HCT116 (cell line): ENCODE measurements at regions not wholly inside any gene's neighbourhood (a gene's known extent, or its start where the extent isn't known, plus 50 kb on each side); places are given as distances from the start of the nearest gene placed in this dataset.

Experiments
- ATAC-seq: fragments of 200-7000 bp; cut with Tn5 transposase; 2 replicates; pipeline ENCODE4 v1.9.1; 2020; ENCODE audit warnings: mild to moderate bottlenecking, moderate library complexity
- BruUV-seq: library from RNA; stranded (reverse); fragments of 400-500 nt; replicated peaks from 2 replicates; lab custom pipeline; 2021; lab: Mats Ljungman, UMichigan
- CTCF ChIA-PET: fragments of 300-600 bp; sonication (Branson Sonifier 250); formaldehyde crosslinking; loops from one replicate; lab custom pipeline; 2021; ENCODE audit warnings: antibody characterized with exemption; lab: Charles Lee
- POLR2A ChIA-PET: fragments of 300-600, 350-600 bp; sonication (Branson Sonifier 250); formaldehyde crosslinking; loops from one replicate; lab custom pipeline; 2021; ENCODE audit warnings: antibody characterized with exemption; lab: Charles Lee
- RAD21 ChIA-PET, 2 experiments: fragments of 300-600 bp; sonication (Branson Sonifier 250); formaldehyde crosslinking; loops; one replicate each; lab custom pipeline; 2023; ENCODE audit warnings: low total read pairs in 2 of 2; ENCODE audit not compliant: uncharacterized antibody in 2 of 2, unreplicated experiment in 2 of 2, low non-redundant PET in 1 of 2; lab: Charles Lee
- DNase-seq: peaks from one replicate; pipeline ENCODE4 v3.0.0-alpha.2; 2010; ENCODE audit warnings: low read depth, low spot score
- H2AFZ ChIP-seq: fragments of 200-600 bp; shearing (Covaris generic), sonication (generic); 2 replicates; pipeline ENCODE4 v1.6.1; 2017; ENCODE audit warnings: low read depth, mixed run types, mixed read lengths, antibody characterized with exemption, low read length; ENCODE audit not compliant: poor library complexity, severe bottlenecking
- H3K27ac ChIP-seq: 2 replicates; pipeline ENCODE4 v1.5.1; 2012; ENCODE audit warnings: low read depth, low read length
- H3K27me3 ChIP-seq: fragments of 200-600 bp; sonication (generic); 2 replicates; pipeline ENCODE4 v1.6.1; 2016; ENCODE audit warnings: mixed run types, low read length, mixed read lengths; ENCODE audit not compliant: insufficient read depth
- H3K36me3 ChIP-seq, 2 experiments: fragments of 200-500 bp in 1 of 2; fragments of 200-600 bp in 1 of 2; sonication (Bioruptor generic) in 1 of 2; sonication (generic) in 1 of 2; 2 replicates each; pipeline versions ENCODE4 v1.5.1 to v1.6.1; 2014 to 2016; ENCODE audit warnings: low read length in 2 of 2, inconsistent platforms in 1 of 2, mixed read lengths in 1 of 2, mixed run types in 1 of 2; ENCODE audit not compliant: insufficient read depth in 2 of 2, control insufficient read depth in 1 of 2
- H3K4me1 ChIP-seq, 2 experiments: fragments of 200-600 bp in 1 of 2; sonication (generic) in 1 of 2; 2 replicates each; pipeline versions ENCODE4 v1.5.1 to v1.6.1; 2012 to 2017; ENCODE audit warnings: low read length in 2 of 2, inconsistent platforms in 1 of 2, mild to moderate bottlenecking in 1 of 2, mixed read lengths in 1 of 2, mixed run types in 1 of 2, moderate library complexity in 1 of 2; ENCODE audit not compliant: insufficient read depth in 2 of 2, control insufficient read depth in 1 of 2
- H3K4me2 ChIP-seq: fragments of 200-600 bp; sonication (generic); 2 replicates; pipeline ENCODE4 v1.6.1; 2017; ENCODE audit warnings: mixed run types, low read length, mixed read lengths
- H3K4me3 ChIP-seq, 2 experiments: fragments of 200-600 bp in 1 of 2; sonication (generic) in 1 of 2; replicated peaks in 1 of 2; 2 replicates each; pipeline ENCODE4 v1.5.1; 2011 to 2016; ENCODE audit warnings: low read length in 2 of 2, control low read depth in 1 of 2, low read depth in 1 of 2, mild to moderate bottlenecking in 1 of 2, mixed read lengths in 1 of 2, mixed run types in 1 of 2
- H3K79me2 ChIP-seq: fragments of 200-600 bp; sonication (generic); 2 replicates; pipeline ENCODE4 v1.6.1; 2017; ENCODE audit warnings: mild to moderate bottlenecking, mixed run types, low read length, moderate library complexity, mixed read lengths; ENCODE audit not compliant: insufficient read depth
- H3K9ac ChIP-seq: fragments of 200-600 bp; sonication (generic); 2 replicates; pipeline ENCODE4 v1.6.1; 2016; ENCODE audit warnings: low read length, mixed read lengths
- H3K9me2 ChIP-seq: fragments of 200-600 bp; sonication (generic), shearing (Covaris generic); 2 replicates; pipeline ENCODE4 v1.6.1; 2017; ENCODE audit warnings: mixed run types, mild to moderate bottlenecking, moderate library complexity; ENCODE audit not compliant: insufficient read depth
- H3K9me3 ChIP-seq, 2 experiments: fragments of 200-500 bp in 1 of 2; fragments of 200-600 bp in 1 of 2; sonication (Bioruptor generic) in 1 of 2; sonication (generic) in 1 of 2; 2 replicates each; pipeline ENCODE4 v1.6.1; 2014 to 2017; ENCODE audit warnings: low read length in 2 of 2, mixed read lengths in 2 of 2, inconsistent platforms in 1 of 2, low read depth in 1 of 2, mild to moderate bottlenecking in 1 of 2, mixed run types in 1 of 2, moderate library complexity in 1 of 2; ENCODE audit not compliant: control insufficient read depth in 1 of 2, insufficient read depth in 1 of 2
- H4K20me1 ChIP-seq: fragments of 200-600 bp; sonication (generic), shearing (Covaris generic); 2 replicates; pipeline ENCODE4 v1.6.1; 2017; ENCODE audit warnings: mixed run types, mild to moderate bottlenecking, moderate library complexity; ENCODE audit not compliant: insufficient read depth
- ATF3 ChIP-seq: IDR thresholded peaks from 2 replicates; pipeline ENCODE4 v1.6.1; 2012
- CTCF ChIP-seq, 3 experiments: fragments of 200-600 bp in 1 of 3; sonication (generic) in 1 of 3; IDR thresholded peaks in 2 of 3; conservative IDR thresholded peaks in 1 of 3; 2 replicates each; pipeline ENCODE4 v1.5.1; 2012 to 2017; ENCODE audit warnings: low read depth in 2 of 3, low read length in 2 of 3, antibody characterized with exemption in 1 of 3, borderline replicate concordance in 1 of 3, control low read depth in 1 of 3, mild to moderate bottlenecking in 1 of 3, mixed read lengths in 1 of 3, mixed run types in 1 of 3, moderate library complexity in 1 of 3; ENCODE audit not compliant: insufficient read depth in 1 of 3
- EZH2 ChIP-seq: fragments of 200-600 bp; sonication (generic); IDR thresholded peaks from 2 replicates; pipeline ENCODE4 v1.6.1; 2017; ENCODE audit warnings: antibody characterized with exemption, mixed run types
- REST ChIP-seq: IDR thresholded peaks from 2 replicates; pipeline ENCODE4 v1.6.1; 2012; ENCODE audit warnings: low read depth
- SP1 ChIP-seq: IDR thresholded peaks from 2 replicates; pipeline ENCODE4 v1.6.1; 2012; ENCODE audit warnings: low read depth
- ZFX ChIP-seq: fragments of 450-650 bp; IDR thresholded peaks from 2 replicates; pipeline ENCODE4 v1.6.1; 2017
- intact Hi-C: fragments of 100-400 bp; cut with micrococcal nuclease; formaldehyde crosslinking; loops from 2 replicates; pipeline ENCODE4 v1.10.0; 2022

- Histone ChIP-seq H3K27me3 (no peaks in the 10 kb centered on the region), H3K9me2 (no peaks in the 10 kb centered on the region), H4K20me1 (no peaks in the 10 kb centered on the region), H3K27ac (no peak overlapping the region), H3K9me3 (no peaks in the 10 kb centered on the region), H3K4me3 (no peak overlapping the region), H3K79me2 (no peaks in the 10 kb centered on the region), H3K4me1 (no peaks in the 10 kb centered on the region), H2AFZ (no peak overlapping the region), H3K36me3 (no peaks in the 10 kb centered on the region), H3K4me2 (no peak overlapping the region), H3K9ac (no peak overlapping the region)
- ATAC-seq (no peak), DNase-seq (no peak)
- RAD21 ChIA-PET: no interaction called here
- POLR2A ChIA-PET: no interaction called here
- TF ChIP-seq CTCF (IDR thresholded peaks at IDR 0.05 in 2 of 3, conservative IDR thresholded peaks at IDR 0.05 in 1 of 3; ENCODE audit: borderline replicate concordance in 1 of 3, insufficient read depth in 1 of 3, low read depth in 2 of 3, low read length in 2 of 3): no peak
- no peak for TF ChIP-seq ZFX
- no peak for TF ChIP-seq EZH2
- no peak for TF ChIP-seq REST
- no peak for TF ChIP-seq ATF3
- no peak for TF ChIP-seq SP1
- BruUV-seq: no TSS peak
- CTCF ChIA-PET: no interaction called here
- intact Hi-C loops: no loop called here
Observed at GRCh38 chr2:31748041-31748440, 167.3 kb upstream of the SRD5A2 start.
